GDM1 (cell line): ENCODE measurements at regions not wholly inside any gene's neighbourhood (a gene's known extent, or its start where the extent isn't known, plus 50 kb on each side); places are given as distances from the start of the nearest gene placed in this dataset.
A peak's percentile ranks its signal among the peaks of the same experiment; 100 is the strongest.

ENCODE experiments used
- DNase-seq: peaks from one replicate; lab custom pipeline; 2025; lab: John Stamatoyannopoulos, UW

GRCh38 chr3:70558956-70559355 lies 246.5 kb upstream of the MDFIC2 start:
- no peak for DNase-seq

- DNase-seq, result no peak
Observed at GRCh38 chr3:70557976-70558375, 245.5 kb upstream of the MDFIC2 start.

GRCh38 chr3:70556056-70556455 lies 243.6 kb upstream of the MDFIC2 start:
- no peak for DNase-seq

- DNase-seq, result no peak
Observed at GRCh38 chr3:70554170-70554569, 241.7 kb upstream of the MDFIC2 start.

GRCh38 chr3:70550723-70551319 lies 238.4 kb upstream of the MDFIC2 start:
- DNase-seq, result peak; percentile 50

- no peak for DNase-seq
Observed at GRCh38 chr3:70546679-70547078, 234.2 kb upstream of the MDFIC2 start.

GRCh38 chr3:70543493-70543892 lies 231.1 kb upstream of the MDFIC2 start:
- DNase-seq, result no peak

GRCh38 chr3:70539908-70540307 lies 227.5 kb upstream of the MDFIC2 start:
- DNase-seq, result no peak

GRCh38 chr3:70532806-70533205 lies 220.4 kb upstream of the MDFIC2 start:
- no peak for DNase-seq

GRCh38 chr3:70531838-70532489 lies 219.5 kb upstream of the MDFIC2 start:
- DNase-seq, result no peak

GRCh38 chr3:70531063-70531657 lies 218.7 kb upstream of the MDFIC2 start:
- DNase-seq, result no peak

- no peak for DNase-seq
Observed at GRCh38 chr3:70530626-70531025, 218.2 kb upstream of the MDFIC2 start.

GRCh38 chr3:70527026-70527425 lies 214.6 kb upstream of the MDFIC2 start:
- no peak for DNase-seq

GRCh38 chr3:70519913-70520659 lies 207.6 kb upstream of the MDFIC2 start:
- DNase-seq, result no peak

- no peak for DNase-seq
Observed at GRCh38 chr3:70519026-70519425, 206.6 kb upstream of the MDFIC2 start.

GRCh38 chr3:70518356-70518755 lies 205.9 kb upstream of the MDFIC2 start:
- no peak for DNase-seq

- no peak for DNase-seq
Observed at GRCh38 chr3:70517124-70517890, 204.9 kb upstream of the MDFIC2 start.

GRCh38 chr3:70516076-70516475 lies 203.6 kb upstream of the MDFIC2 start:
- no peak for DNase-seq

- DNase-seq, result no peak
Observed at GRCh38 chr3:70507486-70507885, 195.0 kb upstream of the MDFIC2 start.

GRCh38 chr3:70506775-70507174 lies 194.3 kb upstream of the MDFIC2 start:
- DNase-seq, result no peak

- no peak for DNase-seq
Observed at GRCh38 chr3:70501561-70501960, 189.1 kb upstream of the MDFIC2 start.

GRCh38 chr3:70488816-70489215 lies 176.4 kb upstream of the MDFIC2 start:
- DNase-seq, result no peak
